ENCODE measurements at regions not wholly inside any gene's neighbourhood (a gene's known extent, or its start where the extent isn't known, plus 50 kb on each side); places are given as distances from the start of the nearest gene placed in this dataset.

DNA sequence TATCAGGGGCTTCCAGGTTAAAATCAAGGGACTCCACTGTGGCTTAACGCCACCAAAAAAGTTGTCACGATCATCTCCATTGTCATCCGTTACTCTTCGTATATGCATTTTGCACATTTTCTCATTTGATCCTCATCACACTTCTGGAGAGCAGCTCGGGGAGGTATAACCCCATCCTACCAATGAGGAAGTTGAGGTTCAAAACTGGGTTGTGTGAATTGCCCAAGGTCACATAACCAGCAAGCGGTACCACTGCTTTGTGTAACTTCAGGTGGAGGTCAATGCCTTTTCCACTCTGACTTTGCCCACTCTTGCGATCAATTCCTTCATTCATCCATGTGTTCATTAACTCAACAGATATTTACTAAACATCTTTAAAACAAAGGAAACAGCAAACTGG lies 71.1 kb upstream of the CCND2 start:
- no peak for TF ChIP-seq POLR2AphosphoS5 (IDR thresholded peaks at IDR 0.05; ENCODE audit: low read depth, low read length)
- TF ChIP-seq, protein P1, sequence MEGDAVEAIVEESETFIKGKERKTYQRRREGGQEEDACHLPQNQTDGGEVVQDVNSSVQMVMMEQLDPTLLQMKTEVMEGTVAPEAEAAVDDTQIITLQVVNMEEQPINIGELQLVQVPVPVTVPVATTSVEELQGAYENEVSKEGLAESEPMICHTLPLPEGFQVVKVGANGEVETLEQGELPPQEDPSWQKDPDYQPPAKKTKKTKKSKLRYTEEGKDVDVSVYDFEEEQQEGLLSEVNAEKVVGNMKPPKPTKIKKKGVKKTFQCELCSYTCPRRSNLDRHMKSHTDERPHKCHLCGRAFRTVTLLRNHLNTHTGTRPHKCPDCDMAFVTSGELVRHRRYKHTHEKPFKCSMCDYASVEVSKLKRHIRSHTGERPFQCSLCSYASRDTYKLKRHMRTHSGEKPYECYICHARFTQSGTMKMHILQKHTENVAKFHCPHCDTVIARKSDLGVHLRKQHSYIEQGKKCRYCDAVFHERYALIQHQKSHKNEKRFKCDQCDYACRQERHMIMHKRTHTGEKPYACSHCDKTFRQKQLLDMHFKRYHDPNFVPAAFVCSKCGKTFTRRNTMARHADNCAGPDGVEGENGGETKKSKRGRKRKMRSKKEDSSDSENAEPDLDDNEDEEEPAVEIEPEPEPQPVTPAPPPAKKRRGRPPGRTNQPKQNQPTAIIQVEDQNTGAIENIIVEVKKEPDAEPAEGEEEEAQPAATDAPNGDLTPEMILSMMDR (IDR thresholded peaks at IDR 0.05), result no peak
- TF ChIP-seq YY1 (IDR thresholded peaks at IDR 0.05; ENCODE audit: low read depth), result no peak
- TF ChIP-seq SIN3A (IDR thresholded peaks at IDR 0.05; ENCODE audit: borderline replicate concordance, low read depth, low read length), result no peak
- no peak for TF ChIP-seq FOXJ3 (CRISPR knock-in tag; IDR thresholded peaks at IDR 0.05)
- TF ChIP-seq RFX5 (IDR thresholded peaks at IDR 0.05; ENCODE audit: low read length), result no peak
- TF ChIP-seq EP300 (IDR thresholded peaks at IDR 0.05; ENCODE audit: borderline replicate concordance in 1 of 2, low read depth in 1 of 2, low read length in 1 of 2), result no peak
